Renal cortical epithelial cell (primary cell): ENCODE measurements at regions not wholly inside any gene's neighbourhood (a gene's known extent, or its start where the extent isn't known, plus 50 kb on each side); places are given as distances from the start of the nearest gene placed in this dataset.

Source experiments
- DNase-seq: peaks from one replicate; pipeline ENCODE4 v3.0.0-alpha.2; 2011; ENCODE audit warnings: low read depth

DNA sequence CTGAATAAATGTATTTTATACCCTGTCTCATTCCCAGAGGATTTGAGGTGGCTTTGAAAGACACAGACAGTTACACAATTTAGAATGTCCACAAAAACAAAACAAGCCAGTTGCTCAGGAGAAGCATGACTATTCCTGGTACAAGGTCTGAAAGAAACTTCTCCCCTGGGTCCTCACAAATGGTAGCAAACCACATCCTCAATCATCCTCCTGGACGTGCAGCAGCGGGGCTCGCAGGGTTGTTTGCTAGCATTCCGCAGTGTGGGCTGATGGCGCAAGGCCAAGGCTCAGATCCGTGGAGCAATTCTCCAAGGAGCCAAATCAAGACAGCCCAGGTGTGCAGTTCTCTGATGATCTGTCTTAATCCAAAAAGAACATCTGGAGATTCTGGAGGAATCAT, 210.3 kb downstream of the ACTL7B start:
- DNase-seq: no peak

GRCh38 chr9:108643731-108644510, 211.9 kb downstream of the ACTL7B start:
- no peak for DNase-seq

GRCh38 chr9:108642871-108643270, 212.9 kb downstream of the ACTL7B start:
- no peak for DNase-seq

GRCh38 chr9:108640230-108640629, 215.6 kb downstream of the ACTL7B start:
- DNase-seq: no peak

DNA sequence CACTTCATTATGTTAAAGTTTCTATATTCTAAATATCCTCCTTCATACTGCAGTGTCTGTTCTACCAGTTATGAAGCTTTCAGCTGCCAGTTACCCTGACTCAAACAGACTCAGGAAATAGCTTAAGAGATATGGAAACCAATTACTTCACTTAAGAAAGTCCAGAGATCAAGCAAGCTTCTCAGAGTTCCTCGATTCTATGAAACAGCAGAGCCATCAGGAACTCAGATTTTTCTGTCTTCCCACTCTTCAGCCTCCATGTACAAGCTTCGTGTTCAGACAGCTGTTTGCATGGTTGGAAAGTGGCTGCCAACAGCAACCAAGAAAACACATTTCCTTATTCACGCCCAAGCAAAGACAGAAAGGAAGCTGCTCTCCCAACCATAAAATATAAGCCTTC, 216.1 kb downstream of the ACTL7B start:
- DNase-seq: no peak

DNA sequence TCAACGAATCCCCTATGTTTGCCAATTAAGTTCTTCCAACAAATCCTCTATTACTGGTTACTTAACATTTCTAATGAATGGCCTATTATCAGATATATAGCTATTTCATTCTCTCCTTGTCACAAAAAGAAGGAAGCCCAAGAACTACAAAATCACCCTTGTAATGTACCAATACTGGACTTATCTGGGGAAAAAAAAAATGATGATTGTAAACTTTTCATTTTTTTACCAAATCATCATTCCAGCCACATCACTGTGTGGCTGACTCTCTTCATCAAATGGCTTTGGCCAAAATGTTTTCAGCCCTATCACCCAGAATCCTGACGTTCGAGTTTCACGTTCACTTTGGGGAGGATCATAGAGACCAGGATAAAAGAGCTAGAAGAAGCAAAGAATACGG, 216.7 kb downstream of the ACTL7B start:
- no peak for DNase-seq

DNA sequence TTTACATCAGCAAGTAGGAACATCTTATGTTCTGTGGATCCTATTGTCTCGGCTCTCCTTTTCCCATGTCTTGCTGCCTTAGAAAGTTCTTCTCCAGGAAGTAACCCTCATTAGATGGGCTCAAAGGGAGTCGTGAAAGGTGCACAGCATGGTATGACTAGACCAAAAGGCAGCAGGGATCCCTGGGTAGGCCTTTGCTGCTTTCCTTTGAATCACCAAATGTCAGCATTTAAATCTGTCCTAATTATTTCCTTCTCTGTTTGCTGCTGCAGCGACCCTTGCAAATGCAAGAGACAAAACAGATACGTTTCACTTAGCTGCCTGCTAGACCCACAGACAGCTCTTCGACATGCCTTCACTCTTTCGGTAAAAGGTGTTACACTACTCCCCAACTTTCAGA, 218.4 kb downstream of the ACTL7B start:
- DNase-seq: no peak

DNA sequence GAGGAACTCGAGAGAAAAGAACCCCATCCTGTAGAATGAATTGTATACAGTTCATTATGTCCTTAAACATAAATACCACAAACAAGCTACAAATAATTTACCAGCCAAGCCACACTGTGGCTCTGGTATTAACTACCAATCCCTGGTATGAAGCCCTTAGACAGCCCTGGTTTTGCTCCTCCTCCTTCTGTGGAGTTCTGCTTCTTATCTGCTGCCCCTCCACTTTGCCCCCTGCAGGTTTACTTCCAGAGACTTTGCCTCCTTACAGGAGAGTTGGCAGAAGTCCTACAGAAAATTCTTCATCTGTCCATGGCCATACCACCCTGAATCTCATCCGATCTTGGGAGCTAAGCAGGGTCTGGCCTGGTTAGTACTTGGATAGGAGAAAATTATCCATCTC, 219.8 kb downstream of the ACTL7B start:
- no peak for DNase-seq

DNA sequence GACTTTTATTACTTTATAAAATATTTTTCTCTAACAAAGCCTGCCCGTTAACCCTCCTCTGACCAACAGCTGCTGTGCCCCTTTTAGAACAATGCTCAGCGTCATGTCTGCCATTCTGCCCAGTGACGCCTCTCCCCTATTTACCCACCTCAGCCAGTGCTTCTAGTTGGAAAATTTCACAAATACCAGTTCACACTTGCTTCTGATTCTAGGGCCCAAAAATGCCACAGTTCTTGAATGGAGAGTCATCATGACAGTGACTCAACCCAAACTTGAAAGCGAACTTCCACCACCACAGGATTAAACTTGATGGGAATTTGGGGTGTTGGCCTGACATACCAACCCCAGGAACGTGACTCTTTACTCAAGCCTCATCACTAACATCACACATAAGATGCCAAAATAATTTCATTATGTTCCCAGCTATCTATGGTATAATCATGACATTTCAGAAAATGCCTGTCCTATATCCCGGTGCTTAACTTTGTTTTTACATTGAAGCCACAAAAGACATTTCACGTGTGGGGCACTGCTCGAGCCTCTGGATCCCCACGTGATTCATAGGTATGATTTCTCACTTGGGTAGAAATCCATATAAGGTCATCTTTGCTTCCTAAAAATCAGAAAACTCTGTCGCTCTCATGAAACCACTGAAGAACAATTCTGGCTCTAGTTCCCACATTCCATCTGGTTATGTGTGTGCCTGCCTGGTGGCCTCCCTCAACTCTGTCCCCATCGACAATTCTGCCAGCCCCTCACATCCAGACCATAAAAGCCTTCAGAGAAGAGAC, 220.9 kb downstream of the ACTL7B start:
- no peak for DNase-seq

- peak; percentile 43 for DNase-seq
These were observed 221.6 kb downstream of the ACTL7B start for GRCh38 chr9:108634204-108634603.

- no peak for DNase-seq
These were observed 224.1 kb downstream of the ACTL7B start for GRCh38 chr9:108631496-108632285.

- DNase-seq: no peak
These were observed 227.5 kb downstream of the ACTL7B start for GRCh38 chr9:108628316-108628715.

GRCh38 chr9:108626743-108627142, 229.0 kb downstream of the ACTL7B start:
- DNase-seq: no peak

DNA sequence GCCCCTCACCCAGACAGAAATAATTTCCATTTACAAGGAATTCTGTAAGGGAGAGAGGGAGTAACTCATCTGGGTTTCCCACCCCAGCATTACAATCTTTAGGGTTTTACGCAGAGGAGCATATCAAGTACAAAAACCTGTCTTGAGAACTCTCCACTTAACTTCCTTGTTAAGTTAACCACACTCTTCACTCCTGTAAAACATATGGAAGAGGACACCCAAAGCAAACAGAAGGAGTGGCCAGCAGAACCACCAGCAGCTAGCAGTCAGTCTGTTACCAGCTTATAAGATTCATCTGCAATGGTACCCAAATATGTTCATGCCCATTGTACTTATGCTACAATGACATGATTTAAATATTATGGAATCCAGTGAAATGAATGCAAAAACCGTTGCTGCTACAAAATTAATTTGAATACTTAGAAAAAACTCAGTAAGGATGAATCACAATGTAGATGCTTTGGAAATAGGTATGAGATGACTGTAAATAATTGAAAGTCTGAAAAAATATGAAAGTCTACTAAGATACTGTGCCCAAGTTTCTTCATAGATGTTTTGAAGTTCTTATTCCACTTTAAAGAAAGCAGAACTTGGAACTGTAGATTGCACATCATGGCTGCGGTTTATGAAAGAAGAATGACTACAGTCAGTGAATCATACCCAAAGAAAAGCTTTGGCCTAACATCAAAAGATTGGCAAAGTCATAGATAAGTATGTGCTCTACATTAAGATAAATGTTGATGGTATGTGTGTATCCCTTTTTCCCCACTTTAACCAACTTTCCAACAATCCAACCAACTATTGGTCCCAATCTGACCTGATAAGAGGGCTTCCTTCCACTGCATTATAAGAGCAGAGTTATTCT, 233.6 kb downstream of the ACTL7B start:
- DNase-seq: no peak

DNA sequence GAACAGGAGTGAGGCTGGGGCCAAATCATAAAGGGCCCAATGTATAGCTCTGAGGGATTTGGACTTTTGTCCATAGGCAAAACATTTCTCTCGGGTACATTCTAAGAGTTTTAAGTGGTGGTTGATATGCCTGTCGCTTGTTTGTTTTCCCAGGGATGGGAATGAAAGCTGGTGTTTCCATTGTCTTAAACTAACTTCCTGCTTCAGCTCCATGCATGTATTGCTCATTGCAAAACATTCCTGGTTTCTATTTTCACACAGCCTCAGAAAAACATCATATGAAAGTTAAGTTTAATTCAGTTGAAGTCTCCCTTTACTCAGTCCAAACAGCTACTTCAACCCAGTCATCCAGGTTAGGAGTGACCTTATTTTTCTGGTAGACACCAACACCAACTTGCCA, 235.0 kb downstream of the ACTL7B start:
- DNase-seq: no peak

DNA sequence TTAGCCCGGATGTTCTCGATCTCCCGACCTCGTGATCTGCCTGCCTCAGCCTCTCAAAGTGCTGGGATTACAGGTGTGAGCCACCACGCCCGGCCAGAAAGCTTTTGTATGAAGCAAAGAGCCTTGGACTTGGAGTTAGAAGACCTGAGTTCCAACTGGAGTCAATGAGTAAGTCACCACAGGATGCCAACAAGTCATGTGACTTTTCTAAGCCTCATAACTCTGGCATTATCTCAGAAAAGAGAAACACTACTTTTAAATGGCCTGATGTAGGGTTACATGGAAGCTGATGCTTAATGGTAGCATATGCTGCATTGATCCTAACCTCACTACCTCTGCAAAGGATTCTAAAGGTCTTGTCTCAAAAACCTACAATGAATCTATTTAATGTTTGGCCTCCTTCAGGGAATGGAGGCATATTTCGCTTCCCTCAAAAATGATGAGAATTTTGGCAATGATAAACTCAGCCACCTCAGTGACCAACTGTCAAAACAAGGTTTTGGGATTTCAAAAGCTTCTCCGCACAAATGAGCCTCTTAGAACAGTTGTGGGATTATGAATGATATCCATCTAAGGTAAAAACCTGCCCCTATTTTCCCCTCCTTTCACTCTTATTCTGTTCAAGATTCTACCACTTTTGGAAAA, 236.8 kb downstream of the ACTL7B start:
- no peak for DNase-seq

DNA sequence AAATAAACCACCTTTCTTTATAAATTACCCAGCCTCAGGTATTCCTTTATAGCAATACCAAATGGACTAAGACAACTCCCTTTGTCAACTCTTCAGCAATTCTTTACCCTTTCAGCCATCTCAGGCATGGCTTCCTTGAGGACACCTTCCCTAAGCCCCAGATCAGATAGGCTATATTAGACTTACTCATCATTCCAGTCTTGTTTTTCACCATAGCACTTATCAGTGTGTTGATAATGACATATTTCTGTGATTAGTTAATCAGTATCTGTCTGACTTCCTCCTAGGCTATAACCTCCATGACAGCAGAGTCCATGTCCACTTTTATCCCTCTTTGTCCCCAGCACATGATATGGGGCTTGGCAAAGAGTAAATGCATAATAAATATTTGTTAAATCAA, 238.1 kb downstream of the ACTL7B start:
- DNase-seq: no peak

DNA sequence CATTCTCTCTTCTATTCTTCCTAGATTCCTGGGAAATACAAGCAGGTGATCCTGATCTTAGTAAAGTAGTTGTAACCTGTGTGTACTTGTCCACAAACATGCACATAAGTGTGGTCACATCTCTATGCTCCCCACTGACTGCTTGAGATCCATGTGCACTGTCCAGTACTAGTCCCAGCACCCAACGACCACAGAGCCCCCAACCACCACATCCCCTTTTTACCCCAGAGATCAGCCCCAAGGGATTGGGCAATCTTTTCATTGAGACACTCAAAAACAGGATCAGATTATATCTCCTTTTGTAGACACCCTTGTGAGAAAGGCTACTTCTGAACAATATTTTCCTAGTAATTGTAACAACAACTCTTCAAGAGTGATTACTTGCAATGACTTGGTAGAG, 240.6 kb downstream of the ACTL7B start:
- DNase-seq: no peak

DNA sequence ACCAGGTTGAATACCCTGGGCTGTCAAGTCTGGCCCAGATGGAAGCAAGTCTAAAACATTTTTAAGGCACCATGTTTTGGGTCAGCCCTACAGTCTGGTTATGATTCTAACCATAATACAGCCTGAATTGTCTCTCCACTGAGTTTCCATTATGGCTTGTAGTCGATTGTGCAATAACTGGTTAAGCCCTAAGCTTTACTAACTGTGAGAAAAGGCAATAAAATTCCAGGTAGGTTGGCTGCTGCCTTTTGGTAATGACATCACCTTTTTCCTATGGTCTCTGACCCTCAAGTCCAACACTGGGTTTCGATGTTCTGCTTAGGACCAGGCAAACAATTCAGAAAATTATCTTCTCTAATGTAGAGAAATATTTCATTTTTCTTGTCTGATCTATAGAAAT, 243.3 kb downstream of the ACTL7B start:
- DNase-seq: peak; percentile 6

DNA sequence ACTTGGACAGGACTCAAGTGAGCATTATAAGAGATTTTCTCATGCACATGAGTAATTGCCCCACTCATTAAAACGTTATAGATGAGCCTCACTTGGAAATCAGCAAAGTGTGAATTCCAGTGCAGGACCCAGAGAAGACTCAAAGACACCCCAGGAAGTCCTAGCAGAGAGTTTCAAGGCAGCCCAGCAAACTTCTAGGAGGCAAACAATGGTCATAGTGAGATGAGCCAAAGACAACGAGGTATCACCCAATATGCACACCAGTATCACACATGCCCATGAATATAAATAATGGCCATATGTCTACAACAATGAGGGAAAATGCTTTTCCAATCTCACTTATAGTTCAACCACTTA, 245.9 kb downstream of the ACTL7B start:
- no peak for DNase-seq

DNA sequence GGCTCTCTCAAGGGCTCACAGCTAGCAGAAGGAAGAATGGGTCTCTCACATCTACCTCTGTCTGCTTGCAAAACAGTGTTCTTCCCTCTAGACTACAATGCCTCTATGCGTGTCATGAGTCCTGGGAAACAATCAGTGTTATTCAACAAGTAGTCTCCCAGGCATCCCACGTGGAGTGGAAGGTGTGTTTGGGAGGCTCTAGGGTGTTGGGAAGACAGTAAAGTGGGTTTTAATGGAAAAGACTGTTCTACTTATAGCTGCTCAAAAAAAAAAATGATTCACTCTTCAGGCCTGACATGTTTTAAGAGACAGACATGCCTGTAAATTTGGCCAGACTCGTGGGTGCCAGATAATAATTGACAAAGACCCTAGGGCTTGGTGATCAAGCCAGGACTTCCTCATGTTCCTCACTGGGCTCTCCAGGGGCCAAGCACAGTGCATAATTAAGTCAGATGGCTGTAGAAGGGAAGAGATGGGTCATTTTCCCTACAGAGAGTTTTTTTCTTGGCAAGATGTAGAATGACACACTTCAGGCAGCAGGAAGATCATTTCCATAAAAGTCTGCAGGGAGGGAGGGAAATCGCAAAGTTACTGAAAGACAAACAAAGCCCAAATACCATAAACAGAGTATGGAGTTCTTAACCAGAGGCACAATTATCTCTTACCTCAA, 246.4 kb downstream of the ACTL7B start:
- DNase-seq: no peak
